Activated CD4-positive, alpha-beta T cell treated with anti-CD3 and anti-CD28 coated beads for 48 hours (primary cell): ENCODE measurements at regions not wholly inside any gene's neighbourhood (a gene's known extent, or its start where the extent isn't known, plus 50 kb on each side); places are given as distances from the start of the nearest gene placed in this dataset.

ENCODE experiments used
- DNase-seq: peaks from one replicate; pipeline ENCODE4 v3.0.0-alpha.2; 2020

DNA sequence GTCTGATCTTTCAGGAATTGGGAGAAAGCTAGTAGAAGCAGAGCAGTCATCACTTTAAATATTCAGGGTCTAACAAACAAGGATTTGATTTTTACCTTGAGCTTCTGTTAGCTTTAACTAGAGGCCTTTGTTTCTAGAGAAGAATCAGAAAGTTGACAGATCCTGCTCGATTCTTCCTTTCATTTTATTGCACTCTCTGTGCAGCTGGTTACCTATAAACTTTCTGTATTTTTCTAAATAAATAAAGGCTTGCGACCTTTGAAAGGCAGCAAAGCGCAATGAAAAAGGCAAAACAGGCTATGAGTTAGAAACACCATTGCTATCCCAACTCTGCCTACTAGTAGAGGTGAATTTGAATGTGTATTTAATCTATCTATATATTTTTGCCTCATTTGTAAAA, 101.4 kb upstream of the NPY2R start:
- DNase-seq, result no peak

GRCh38 chr4:155114790-155115189, 93.6 kb upstream of the NPY2R start:
- DNase-seq, result no peak

DNA sequence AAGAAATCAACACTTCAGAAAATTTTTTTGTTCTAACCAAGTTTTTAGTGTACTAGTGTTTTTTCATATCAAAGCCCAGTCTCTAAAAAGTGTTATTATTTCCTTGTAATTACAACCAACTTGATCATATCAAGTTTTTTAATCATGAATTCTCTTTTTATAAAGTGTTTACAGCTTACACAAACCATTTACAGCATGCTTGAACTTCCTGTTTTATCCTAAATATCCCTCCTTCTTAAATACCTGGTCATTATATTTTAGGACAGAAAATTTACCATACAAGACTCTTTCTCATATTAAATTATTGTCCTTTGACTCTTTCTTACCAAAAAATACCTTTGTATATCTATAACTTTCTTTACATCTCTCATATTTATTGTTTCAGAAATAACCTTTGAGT, 89.4 kb upstream of the NPY2R start:
- DNase-seq, result no peak

DNA sequence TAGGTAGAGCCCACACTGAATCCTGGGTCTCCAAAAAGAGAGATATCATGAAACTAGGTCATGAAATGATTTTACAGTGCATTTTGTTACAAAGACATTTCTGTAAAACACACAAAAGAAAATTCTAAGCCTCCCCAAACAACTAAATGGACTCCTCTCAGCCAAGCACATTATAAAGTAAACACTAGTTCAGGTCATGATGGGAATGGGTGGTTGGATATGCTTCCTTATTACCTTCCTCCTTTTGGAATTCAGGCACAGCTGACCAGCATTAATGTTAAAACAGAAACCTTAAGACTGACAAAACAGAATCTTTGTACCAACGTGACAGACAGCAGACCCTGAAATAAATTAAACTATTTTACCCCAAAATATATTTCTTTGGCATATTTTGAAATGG, 87.9 kb upstream of the NPY2R start:
- no peak for DNase-seq

GRCh38 chr4:155122382-155122781, 86.1 kb upstream of the NPY2R start:
- DNase-seq, result no peak

- no peak for DNase-seq
Measured at GRCh38 chr4:155134136-155134535, 74.3 kb upstream of the NPY2R start.

GRCh38 chr4:155140889-155141288, 67.5 kb upstream of the NPY2R start:
- no peak for DNase-seq

DNA sequence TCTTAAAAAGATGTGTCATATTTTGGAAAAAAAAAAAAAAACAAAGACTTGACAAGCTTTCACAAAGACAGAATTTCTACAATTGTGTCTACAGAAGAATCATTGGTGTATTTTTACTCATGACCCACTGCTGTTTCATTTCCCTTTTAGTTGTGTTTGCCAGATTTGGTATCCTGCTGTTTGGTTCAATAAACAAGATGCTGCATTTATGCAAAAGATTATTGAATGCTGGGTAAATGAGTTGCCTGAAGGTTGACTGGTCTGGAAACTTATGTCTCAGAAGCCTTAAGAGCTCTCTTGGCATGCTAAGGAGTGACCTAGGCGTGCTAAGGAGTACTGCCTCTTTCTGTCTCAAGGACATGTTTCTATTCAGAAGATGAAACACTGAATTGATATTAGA, 64.9 kb upstream of the NPY2R start:
- no peak for DNase-seq
